ENCODE measurements at regions not wholly inside any gene's neighbourhood (a gene's known extent, or its start where the extent isn't known, plus 50 kb on each side); places are given as distances from the start of the nearest gene placed in this dataset.

- TF ChIP-seq EP300 (IDR thresholded peaks at IDR 0.05) = no peak
- TF ChIP-seq, protein P1, sequence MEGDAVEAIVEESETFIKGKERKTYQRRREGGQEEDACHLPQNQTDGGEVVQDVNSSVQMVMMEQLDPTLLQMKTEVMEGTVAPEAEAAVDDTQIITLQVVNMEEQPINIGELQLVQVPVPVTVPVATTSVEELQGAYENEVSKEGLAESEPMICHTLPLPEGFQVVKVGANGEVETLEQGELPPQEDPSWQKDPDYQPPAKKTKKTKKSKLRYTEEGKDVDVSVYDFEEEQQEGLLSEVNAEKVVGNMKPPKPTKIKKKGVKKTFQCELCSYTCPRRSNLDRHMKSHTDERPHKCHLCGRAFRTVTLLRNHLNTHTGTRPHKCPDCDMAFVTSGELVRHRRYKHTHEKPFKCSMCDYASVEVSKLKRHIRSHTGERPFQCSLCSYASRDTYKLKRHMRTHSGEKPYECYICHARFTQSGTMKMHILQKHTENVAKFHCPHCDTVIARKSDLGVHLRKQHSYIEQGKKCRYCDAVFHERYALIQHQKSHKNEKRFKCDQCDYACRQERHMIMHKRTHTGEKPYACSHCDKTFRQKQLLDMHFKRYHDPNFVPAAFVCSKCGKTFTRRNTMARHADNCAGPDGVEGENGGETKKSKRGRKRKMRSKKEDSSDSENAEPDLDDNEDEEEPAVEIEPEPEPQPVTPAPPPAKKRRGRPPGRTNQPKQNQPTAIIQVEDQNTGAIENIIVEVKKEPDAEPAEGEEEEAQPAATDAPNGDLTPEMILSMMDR (IDR thresholded peaks at IDR 0.05) = no peak
Measured at GRCh38 chr7:3244241-3244814, 56.7 kb upstream of the SDK1 start.
